ENCODE measurements at regions not wholly inside any gene's neighbourhood (a gene's known extent, or its start where the extent isn't known, plus 50 kb on each side); places are given as distances from the start of the nearest gene placed in this dataset.
"Not testable (repeated sequence)": the region's sequence is repeated elsewhere in the genome, so short reads cannot be mapped to it uniquely, and the experiment has no call there.

DNA sequence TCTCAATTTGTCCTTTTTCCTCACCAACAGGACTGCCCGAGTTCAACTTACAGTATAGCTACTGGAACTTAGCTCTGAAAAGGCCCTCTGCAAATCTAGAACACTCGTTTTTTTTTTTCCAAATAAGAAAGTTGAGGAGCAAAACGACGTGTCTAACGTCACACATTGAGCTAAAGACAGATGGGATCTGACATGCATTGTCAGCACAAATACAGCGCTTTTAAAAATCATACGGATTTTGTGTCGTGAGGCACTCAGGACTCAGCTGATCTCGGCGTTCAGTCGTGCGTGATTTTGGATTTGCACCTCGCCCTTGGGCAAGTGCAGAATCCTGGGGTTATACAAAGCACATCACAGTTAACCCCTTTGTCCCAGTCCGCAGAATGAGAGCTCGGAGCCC, 94.7 kb upstream of the ZNF322 start:
- no peak overlapping the region for H3K9ac ChIP-seq (ENCODE audit: low read length in 2 of 2)
- H3K27ac ChIP-seq (ENCODE audit: low read length) = no peak overlapping the region
- no peak overlapping the region for H3K4me3 ChIP-seq (ENCODE audit: low read length in 2 of 2)
- no peaks in the 10 kb centered on the region for H3K4me1 ChIP-seq (ENCODE audit: control insufficient read depth, insufficient read depth, low read length)
- no peaks in the 10 kb centered on the region for H3K36me3 ChIP-seq (ENCODE audit: control insufficient read depth in 2 of 2, insufficient read depth in 2 of 2, low read length in 2 of 2)
- no peaks in the 10 kb centered on the region for H3K9me3 ChIP-seq (ENCODE audit: control insufficient read depth in 2 of 2, low read length in 2 of 2)
- peaks cover 0 to 3% of the 10 kb centered on the region in 2 donors for H3K27me3 ChIP-seq (ENCODE audit: control insufficient read depth in 1 of 2, insufficient read depth in 2 of 2, low read length in 2 of 2)

DNA sequence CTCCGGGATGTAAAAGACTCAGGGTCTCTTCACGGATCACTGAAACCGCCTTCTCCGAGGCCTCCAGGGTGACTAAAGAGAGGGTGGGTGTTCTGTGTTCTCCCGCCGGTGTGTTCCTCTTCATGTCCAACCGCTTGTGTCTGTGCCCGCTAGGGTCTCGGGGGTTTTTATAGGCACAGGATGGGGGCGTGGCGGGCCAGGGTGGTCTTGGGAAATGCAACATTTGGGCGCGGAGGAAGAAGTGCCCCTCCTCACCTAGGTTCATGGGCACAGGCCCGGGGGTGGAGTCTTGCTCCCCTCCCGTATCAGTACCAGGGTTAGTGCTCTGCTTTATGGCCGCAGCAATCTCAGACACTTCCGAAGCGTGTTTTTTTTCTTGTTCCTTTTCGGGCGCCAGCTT, 95.3 kb upstream of the ZNF322 start:
- not testable (repeated sequence) for H3K36me3 ChIP-seq (ENCODE audit: control insufficient read depth in 2 of 2, insufficient read depth in 2 of 2, low read length in 2 of 2); H3K27me3 ChIP-seq (ENCODE audit: control insufficient read depth in 1 of 2, insufficient read depth in 2 of 2, low read length in 2 of 2); H3K27ac ChIP-seq (ENCODE audit: low read length); H3K9me3 ChIP-seq (ENCODE audit: control insufficient read depth in 2 of 2, low read length in 2 of 2); H3K4me1 ChIP-seq (ENCODE audit: control insufficient read depth, insufficient read depth, low read length); H3K9ac ChIP-seq (ENCODE audit: low read length in 2 of 2); H3K4me3 ChIP-seq (ENCODE audit: low read length in 2 of 2)

DNA sequence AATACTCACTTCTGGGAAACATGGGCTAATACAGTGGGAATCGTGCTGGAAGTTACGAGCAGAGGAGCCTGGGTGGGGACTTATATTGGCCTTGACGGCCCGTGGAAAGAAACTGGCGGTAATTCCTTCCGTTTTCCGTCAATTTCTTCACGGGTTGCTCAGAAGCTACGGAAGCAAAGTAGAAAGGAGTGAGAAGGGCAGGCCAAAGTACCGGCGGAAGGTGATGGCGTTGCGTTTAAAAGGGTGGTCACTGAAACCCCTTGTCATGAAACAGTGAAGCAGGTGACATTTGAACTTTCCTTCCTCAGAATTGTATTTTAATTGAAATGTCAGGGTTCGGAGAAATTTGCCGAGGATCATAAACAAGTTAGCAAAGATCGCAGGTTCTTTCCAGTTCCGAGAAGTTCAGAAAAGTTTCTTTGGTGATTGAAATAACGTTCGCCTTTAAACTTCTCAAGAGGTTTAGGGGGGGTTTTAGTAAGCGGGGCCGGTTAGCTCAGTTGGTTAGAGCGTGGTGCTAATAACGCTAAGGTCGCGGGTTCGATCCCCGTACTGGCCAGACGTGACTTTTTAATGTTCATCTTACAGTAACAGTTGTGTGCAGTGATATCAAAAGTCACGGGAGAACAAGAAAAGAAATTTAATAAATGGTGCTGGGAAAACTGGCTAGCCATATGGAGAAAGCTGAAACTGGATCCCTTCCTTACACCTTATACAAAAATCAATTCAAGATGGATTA, 96.7 kb upstream of the ZNF322 start:
- not testable (repeated sequence) for H3K36me3 ChIP-seq (ENCODE audit: control insufficient read depth in 2 of 2, insufficient read depth in 2 of 2, low read length in 2 of 2); H3K9ac ChIP-seq (ENCODE audit: low read length in 2 of 2); H3K4me1 ChIP-seq (ENCODE audit: control insufficient read depth, insufficient read depth, low read length); H3K9me3 ChIP-seq (ENCODE audit: control insufficient read depth in 2 of 2, low read length in 2 of 2); H3K27me3 ChIP-seq (ENCODE audit: control insufficient read depth in 1 of 2, insufficient read depth in 2 of 2, low read length in 2 of 2); H3K27ac ChIP-seq (ENCODE audit: low read length); H3K4me3 ChIP-seq (ENCODE audit: low read length in 2 of 2)

DNA sequence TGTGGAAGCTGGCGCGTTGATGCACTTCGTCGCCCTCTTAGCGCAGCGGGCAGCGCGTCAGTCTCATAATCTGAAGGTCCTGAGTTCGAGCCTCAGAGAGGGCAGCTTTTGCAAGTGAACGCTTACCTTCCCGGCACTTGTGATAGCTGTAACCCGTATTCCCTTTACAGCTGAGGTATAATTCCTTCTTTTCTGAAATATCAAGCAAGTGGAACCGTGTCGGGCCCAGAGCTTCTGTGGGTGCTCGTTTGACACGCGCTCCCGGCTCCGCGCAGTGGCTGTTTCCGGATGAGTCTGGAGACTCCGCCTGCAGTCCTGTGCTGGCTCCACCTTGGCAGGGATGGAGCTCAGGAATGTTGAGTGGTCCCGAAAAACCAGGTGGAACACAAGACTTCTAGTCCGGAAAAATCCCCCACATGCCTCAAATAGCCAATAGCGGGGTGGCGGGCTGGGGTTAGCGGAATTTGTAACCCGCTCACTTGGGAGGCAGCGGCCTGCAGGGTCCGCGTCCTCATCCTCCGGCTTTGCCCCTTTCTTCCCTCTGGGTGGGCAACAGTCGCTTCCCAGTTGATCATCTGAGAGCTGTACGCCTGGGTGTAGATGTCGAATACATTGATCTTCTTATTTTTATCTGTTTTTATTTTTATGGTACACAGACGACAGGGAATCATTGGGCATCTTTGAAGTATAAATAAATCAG, 106.8 kb upstream of the ZNF322 start:
- not testable (repeated sequence) for H3K9me3 ChIP-seq (ENCODE audit: control insufficient read depth in 2 of 2, low read length in 2 of 2); H3K36me3 ChIP-seq (ENCODE audit: control insufficient read depth in 2 of 2, insufficient read depth in 2 of 2, low read length in 2 of 2); H3K27ac ChIP-seq (ENCODE audit: low read length); H3K27me3 ChIP-seq (ENCODE audit: control insufficient read depth in 1 of 2, insufficient read depth in 2 of 2, low read length in 2 of 2); H3K9ac ChIP-seq (ENCODE audit: low read length in 2 of 2); H3K4me3 ChIP-seq (ENCODE audit: low read length in 2 of 2); H3K4me1 ChIP-seq (ENCODE audit: control insufficient read depth, insufficient read depth, low read length)

DNA sequence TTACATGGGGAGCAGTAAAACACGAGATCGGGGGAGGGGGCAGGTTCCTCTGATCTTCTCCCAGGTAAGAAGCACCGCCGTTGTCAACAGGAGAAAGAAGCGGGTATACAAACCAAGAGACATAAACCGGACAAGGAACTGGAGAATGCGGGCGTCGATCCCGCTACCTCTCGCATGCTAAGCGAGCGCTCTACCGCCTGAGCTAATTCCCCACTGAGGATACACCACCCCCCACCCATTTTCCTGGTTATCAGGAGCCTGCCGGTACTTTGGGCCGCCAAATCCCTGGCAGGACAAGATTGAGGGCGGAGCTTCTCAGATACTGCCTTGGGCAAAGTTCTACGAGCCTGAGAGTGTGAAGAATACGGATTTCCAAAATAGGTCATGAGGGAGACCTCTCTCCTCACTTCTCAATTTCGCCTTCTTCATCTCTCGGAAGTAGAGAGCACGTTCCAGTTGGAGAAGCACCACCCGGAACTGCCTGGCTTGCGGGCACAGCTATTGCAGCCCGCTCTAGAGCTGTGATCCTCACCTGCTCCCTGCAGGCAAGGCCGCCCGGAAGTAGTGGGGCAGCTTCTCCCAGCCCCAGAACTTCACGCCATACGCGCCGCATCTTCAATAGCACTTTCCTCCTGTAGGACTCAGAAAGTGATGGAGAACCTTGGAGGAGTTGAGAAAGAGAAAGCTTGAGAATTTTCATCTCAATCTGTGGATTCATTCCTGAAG, 111.6 kb upstream of the ZNF322 start:
- H3K4me1 ChIP-seq (ENCODE audit: control insufficient read depth, insufficient read depth, low read length); H3K9me3 ChIP-seq (ENCODE audit: control insufficient read depth in 2 of 2, low read length in 2 of 2); H3K27me3 ChIP-seq (ENCODE audit: control insufficient read depth in 1 of 2, insufficient read depth in 2 of 2, low read length in 2 of 2); H3K4me3 ChIP-seq (ENCODE audit: low read length in 2 of 2); H3K9ac ChIP-seq (ENCODE audit: low read length in 2 of 2); H3K27ac ChIP-seq (ENCODE audit: low read length); H3K36me3 ChIP-seq (ENCODE audit: control insufficient read depth in 2 of 2, insufficient read depth in 2 of 2, low read length in 2 of 2): not testable (repeated sequence)

DNA sequence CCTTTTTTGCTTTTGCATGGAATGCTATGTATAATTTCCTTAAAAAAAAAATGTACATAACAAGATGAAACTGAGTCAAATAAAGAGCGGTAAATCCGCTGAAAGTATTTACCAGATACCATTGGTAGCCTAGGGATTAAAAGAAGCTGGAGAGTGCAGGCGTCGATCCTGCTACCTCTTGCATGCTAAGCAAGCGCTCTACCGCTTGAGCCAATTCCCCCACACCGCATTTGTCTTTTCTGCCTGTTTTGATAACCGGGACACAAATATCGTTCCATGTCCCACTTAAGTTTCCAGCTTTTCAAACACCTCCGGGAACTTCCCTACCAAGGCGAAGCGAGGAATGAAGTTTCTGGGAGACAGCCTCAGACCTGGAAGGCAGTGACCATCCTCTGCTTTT, 113.9 kb upstream of the ZNF322 start:
- not testable (repeated sequence) for H3K9ac ChIP-seq (ENCODE audit: low read length in 2 of 2); H3K9me3 ChIP-seq (ENCODE audit: control insufficient read depth in 2 of 2, low read length in 2 of 2); H3K4me1 ChIP-seq (ENCODE audit: control insufficient read depth, insufficient read depth, low read length); H3K27me3 ChIP-seq (ENCODE audit: control insufficient read depth in 1 of 2, insufficient read depth in 2 of 2, low read length in 2 of 2); H3K27ac ChIP-seq (ENCODE audit: low read length); H3K4me3 ChIP-seq (ENCODE audit: low read length in 2 of 2); H3K36me3 ChIP-seq (ENCODE audit: control insufficient read depth in 2 of 2, insufficient read depth in 2 of 2, low read length in 2 of 2)

DNA sequence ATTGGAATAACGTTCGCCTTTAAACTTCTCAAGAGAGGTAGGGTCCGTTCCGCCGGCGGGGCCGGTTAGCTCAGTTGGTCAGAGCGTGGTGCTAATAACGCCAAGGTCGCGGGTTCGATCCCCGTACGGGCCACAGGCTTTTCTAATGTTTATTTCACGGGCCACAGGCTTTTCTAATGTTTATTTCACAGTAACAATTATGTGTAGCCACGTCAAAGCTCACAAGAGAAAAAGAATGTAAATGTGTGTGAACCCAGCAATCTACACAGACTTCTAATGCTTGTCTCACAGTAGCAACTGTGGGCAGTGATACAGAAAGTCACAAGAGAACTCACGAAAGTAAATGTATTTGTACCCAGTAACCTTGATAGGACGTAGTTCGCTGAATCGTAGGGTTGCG, 121.0 kb upstream of the ZNF322 start:
- not testable (repeated sequence) for H3K27me3 ChIP-seq (ENCODE audit: control insufficient read depth in 1 of 2, insufficient read depth in 2 of 2, low read length in 2 of 2); H3K27ac ChIP-seq (ENCODE audit: low read length); H3K9me3 ChIP-seq (ENCODE audit: control insufficient read depth in 2 of 2, low read length in 2 of 2); H3K36me3 ChIP-seq (ENCODE audit: control insufficient read depth in 2 of 2, insufficient read depth in 2 of 2, low read length in 2 of 2); H3K4me1 ChIP-seq (ENCODE audit: control insufficient read depth, insufficient read depth, low read length); H3K9ac ChIP-seq (ENCODE audit: low read length in 2 of 2); H3K4me3 ChIP-seq (ENCODE audit: low read length in 2 of 2)

DNA sequence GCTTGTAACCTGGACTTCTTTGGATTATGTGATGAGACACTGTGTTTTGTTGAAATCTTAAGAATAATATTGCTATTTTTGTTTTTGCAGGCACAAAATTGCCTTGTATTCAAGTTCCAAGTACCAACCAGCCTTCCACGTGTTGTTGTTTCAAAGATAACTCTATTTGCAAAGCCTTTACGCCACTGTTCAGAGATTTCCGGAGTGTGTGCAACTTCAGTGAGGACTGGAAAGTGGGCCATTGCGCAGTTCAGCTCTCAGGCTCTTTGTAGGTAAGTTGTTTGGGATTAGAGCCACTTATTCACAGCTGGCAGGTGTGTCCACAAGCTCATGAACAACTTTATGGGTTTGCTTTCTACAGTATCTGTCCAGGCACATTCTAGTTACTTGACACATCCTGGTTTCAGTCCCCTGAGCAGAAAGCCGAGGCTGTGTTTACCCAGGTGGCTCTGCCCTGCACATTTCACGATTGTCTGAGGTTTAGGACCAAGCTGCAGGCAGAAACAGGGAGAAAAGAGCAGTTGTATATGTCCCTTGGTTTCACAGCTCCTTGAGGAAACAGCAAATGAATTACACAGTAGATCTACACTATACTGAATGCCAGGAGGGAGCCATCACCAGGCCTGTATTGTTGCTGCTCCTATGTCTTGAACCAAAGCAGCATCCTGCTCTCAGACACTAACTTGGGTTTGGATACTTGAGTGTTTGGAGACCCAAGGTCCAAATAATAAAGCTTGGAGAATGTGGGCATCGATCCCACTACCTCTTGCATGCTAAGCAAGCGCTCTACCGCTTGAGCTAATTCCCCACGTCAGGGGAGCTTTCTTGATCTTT, 136.1 kb upstream of the ZNF322 start:
- not testable (repeated sequence) for H3K9ac ChIP-seq (ENCODE audit: low read length in 2 of 2); H3K27me3 ChIP-seq (ENCODE audit: control insufficient read depth in 1 of 2, insufficient read depth in 2 of 2, low read length in 2 of 2)

DNA sequence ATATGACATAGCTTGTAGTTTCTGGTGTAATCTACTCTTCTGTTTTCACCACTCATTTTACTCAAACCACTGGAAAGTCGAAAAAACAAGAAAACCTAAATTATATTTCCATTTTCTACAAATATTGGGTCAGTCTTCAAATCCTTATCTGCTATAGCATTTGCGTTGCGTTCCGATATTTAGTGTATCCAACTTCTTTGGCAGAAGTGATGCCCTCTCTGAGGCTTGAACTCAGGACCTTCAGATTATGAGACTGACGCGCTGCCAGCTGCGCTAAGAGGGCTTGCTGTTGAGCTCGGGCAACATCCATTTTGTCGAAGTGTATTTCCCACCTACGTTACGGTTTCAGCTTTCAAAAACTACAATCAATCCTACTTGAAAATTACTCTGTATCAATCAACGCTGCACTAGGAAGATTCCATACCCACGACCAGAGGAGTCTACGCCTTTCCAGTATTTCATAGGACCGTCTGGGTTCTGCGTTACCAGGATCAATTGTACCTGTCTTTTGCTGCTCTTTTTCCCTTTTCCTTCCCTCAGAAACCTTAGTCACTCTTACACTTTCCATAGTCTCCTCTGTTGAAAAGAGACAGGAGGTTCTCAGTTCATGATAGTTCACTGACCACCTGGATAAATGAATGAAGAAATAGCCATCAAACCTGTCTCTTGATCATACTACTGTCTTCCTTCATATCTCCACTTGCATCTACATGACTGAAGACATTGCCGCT, 140.5 kb upstream of the ZNF322 start:
- not testable (repeated sequence) for H3K27me3 ChIP-seq (ENCODE audit: control insufficient read depth in 1 of 2, insufficient read depth in 2 of 2, low read length in 2 of 2); H3K4me1 ChIP-seq (ENCODE audit: control insufficient read depth, insufficient read depth, low read length); H3K4me3 ChIP-seq (ENCODE audit: low read length in 2 of 2); H3K36me3 ChIP-seq (ENCODE audit: control insufficient read depth in 2 of 2, insufficient read depth in 2 of 2, low read length in 2 of 2); H3K9me3 ChIP-seq (ENCODE audit: control insufficient read depth in 2 of 2, low read length in 2 of 2); H3K9ac ChIP-seq (ENCODE audit: low read length in 2 of 2); H3K27ac ChIP-seq (ENCODE audit: low read length)

More for the DNA sequence above, 136.1 kb upstream of the ZNF322 start:
- not testable (repeated sequence) for H3K27ac ChIP-seq (ENCODE audit: low read length); H3K9me3 ChIP-seq (ENCODE audit: control insufficient read depth in 2 of 2, low read length in 2 of 2); H3K4me3 ChIP-seq (ENCODE audit: low read length in 2 of 2); H3K36me3 ChIP-seq (ENCODE audit: control insufficient read depth in 2 of 2, insufficient read depth in 2 of 2, low read length in 2 of 2); H3K4me1 ChIP-seq (ENCODE audit: control insufficient read depth, insufficient read depth, low read length)

DNA sequence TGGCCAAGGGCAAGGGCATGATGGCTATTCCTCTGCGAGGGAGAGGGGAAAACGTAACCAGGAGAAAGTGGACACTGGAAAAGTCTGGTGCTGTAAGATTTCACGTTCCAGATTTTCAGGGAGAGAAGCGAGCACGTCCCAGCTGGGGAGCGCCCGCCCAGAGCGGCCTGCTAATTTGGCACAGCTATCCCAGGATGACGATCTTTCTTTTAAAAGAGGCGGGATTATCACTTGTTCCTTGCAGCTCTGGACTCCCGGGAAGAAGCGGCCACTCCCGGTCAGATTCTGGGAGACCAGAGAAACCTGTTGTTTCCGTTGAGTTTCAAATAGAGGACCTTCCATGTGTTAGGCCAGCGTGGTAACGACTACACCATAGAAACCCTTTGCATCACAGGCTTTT, 144.2 kb upstream of the ZNF322 start:
- not testable (repeated sequence) for H3K27me3 ChIP-seq (ENCODE audit: control insufficient read depth in 1 of 2, insufficient read depth in 2 of 2, low read length in 2 of 2); H3K36me3 ChIP-seq (ENCODE audit: control insufficient read depth in 2 of 2, insufficient read depth in 2 of 2, low read length in 2 of 2); H3K27ac ChIP-seq (ENCODE audit: low read length); H3K4me1 ChIP-seq (ENCODE audit: control insufficient read depth, insufficient read depth, low read length); H3K9me3 ChIP-seq (ENCODE audit: control insufficient read depth in 2 of 2, low read length in 2 of 2); H3K9ac ChIP-seq (ENCODE audit: low read length in 2 of 2); H3K4me3 ChIP-seq (ENCODE audit: low read length in 2 of 2)

All from stomach smooth muscle (tissue), 2 donors.